GM21390 (cell line): ENCODE measurements at regions not wholly inside any gene's neighbourhood (a gene's known extent, or its start where the extent isn't known, plus 50 kb on each side); places are given as distances from the start of the nearest gene placed in this dataset.
"Not testable (repeated sequence)": the region's sequence is repeated elsewhere in the genome, so short reads cannot be mapped to it uniquely, and the experiment has no call there.

Experiments
- ATAC-seq: cut with Tn5 transposase; IDR thresholded peaks from one replicate; pipeline ENCODE4 v1.9.1; 2021; ENCODE audit not compliant: unreplicated experiment

- no peak for ATAC-seq
Observed at GRCh38 chr3:166265153-166265552, 427.9 kb upstream of the BCHE start.

- ATAC-seq = no peak
Observed at GRCh38 chr3:166263460-166263859, 426.2 kb upstream of the BCHE start.

- not testable (repeated sequence) for ATAC-seq
Observed at GRCh38 chr3:166258293-166258850, 421.1 kb upstream of the BCHE start.

GRCh38 chr3:166257715-166258114 is 420.5 kb upstream of the BCHE start:
- no peak for ATAC-seq

GRCh38 chr3:166248784-166249183 is 411.6 kb upstream of the BCHE start:
- ATAC-seq = no peak

GRCh38 chr3:166243511-166243910 is 406.3 kb upstream of the BCHE start:
- no peak for ATAC-seq

GRCh38 chr3:166223120-166223519 is 385.9 kb upstream of the BCHE start:
- no peak for ATAC-seq

GRCh38 chr3:166211451-166211850 is 374.2 kb upstream of the BCHE start:
- ATAC-seq = no peak

- ATAC-seq = no peak
Observed at GRCh38 chr3:166209701-166210100, 372.5 kb upstream of the BCHE start.

GRCh38 chr3:166205158-166205557 is 367.9 kb upstream of the BCHE start:
- no peak for ATAC-seq

GRCh38 chr3:166201476-166201875 is 364.3 kb upstream of the BCHE start:
- ATAC-seq = no peak

- ATAC-seq = no peak
Observed at GRCh38 chr3:166199491-166199890, 362.3 kb upstream of the BCHE start.

- no peak for ATAC-seq
Observed at GRCh38 chr3:166195808-166196207, 358.6 kb upstream of the BCHE start.

- no peak for ATAC-seq
Observed at GRCh38 chr3:166191411-166191810, 354.2 kb upstream of the BCHE start.

GRCh38 chr3:166190360-166190759 is 353.1 kb upstream of the BCHE start:
- no peak for ATAC-seq

GRCh38 chr3:166187237-166187636 is 350.0 kb upstream of the BCHE start:
- ATAC-seq = no peak

GRCh38 chr3:166186003-166186402 is 348.8 kb upstream of the BCHE start:
- no peak for ATAC-seq

GRCh38 chr3:166177130-166177529 is 339.9 kb upstream of the BCHE start:
- no peak for ATAC-seq

- ATAC-seq = no peak
Observed at GRCh38 chr3:166171695-166172094, 334.5 kb upstream of the BCHE start.

- no peak for ATAC-seq
Observed at GRCh38 chr3:166169681-166170080, 332.5 kb upstream of the BCHE start.

GRCh38 chr3:166127969-166128368 is 290.7 kb upstream of the BCHE start:
- ATAC-seq = no peak

GRCh38 chr3:166125179-166125578 is 288.0 kb upstream of the BCHE start:
- no peak for ATAC-seq

- no peak for ATAC-seq
Observed at GRCh38 chr3:166123576-166123975, 286.4 kb upstream of the BCHE start.

GRCh38 chr3:166123088-166123487 is 285.9 kb upstream of the BCHE start:
- ATAC-seq = no peak
